HG03565 (cell line): ENCODE measurements at regions not wholly inside any gene's neighbourhood (a gene's known extent, or its start where the extent isn't known, plus 50 kb on each side); places are given as distances from the start of the nearest gene placed in this dataset.
"Not testable (repeated sequence)": the region's sequence is repeated elsewhere in the genome, so short reads cannot be mapped to it uniquely, and the experiment has no call there.

Source experiments
- ATAC-seq: cut with Tn5 transposase; IDR thresholded peaks from one replicate; pipeline ENCODE4 v1.9.1; 2021; ENCODE audit warnings: mild to moderate bottlenecking, moderate library complexity; ENCODE audit not compliant: unreplicated experiment

GRCh38 chr4:180966312-180966711, 1276.9 kb upstream of the TENM3 start:
- no peak for ATAC-seq

- ATAC-seq: no peak
These were observed 1275.3 kb upstream of the TENM3 start for GRCh38 chr4:180967936-180968335.

GRCh38 chr4:180973894-180974293, 1269.3 kb upstream of the TENM3 start:
- ATAC-seq: no peak

GRCh38 chr4:180990931-180991330, 1252.3 kb upstream of the TENM3 start:
- no peak for ATAC-seq

- no peak for ATAC-seq
These were observed 1249.9 kb upstream of the TENM3 start for GRCh38 chr4:180993244-180993836.

- no peak for ATAC-seq
These were observed 1248.5 kb upstream of the TENM3 start for GRCh38 chr4:180994722-180995121.

- no peak for ATAC-seq
These were observed 1244.0 kb upstream of the TENM3 start for GRCh38 chr4:180999217-180999616.

GRCh38 chr4:181004056-181004455, 1239.1 kb upstream of the TENM3 start:
- no peak for ATAC-seq

- ATAC-seq: no peak
These were observed 1236.5 kb upstream of the TENM3 start for GRCh38 chr4:181006499-181007260.

GRCh38 chr4:181007751-181008150, 1235.5 kb upstream of the TENM3 start:
- ATAC-seq: no peak

GRCh38 chr4:181008164-181008563, 1235.0 kb upstream of the TENM3 start:
- no peak for ATAC-seq

GRCh38 chr4:181013162-181013561, 1230.0 kb upstream of the TENM3 start:
- ATAC-seq: no peak

- no peak for ATAC-seq
These were observed 1226.2 kb upstream of the TENM3 start for GRCh38 chr4:181017038-181017437.

- ATAC-seq: no peak
These were observed 1224.7 kb upstream of the TENM3 start for GRCh38 chr4:181018472-181018871.

GRCh38 chr4:181018913-181019312, 1224.3 kb upstream of the TENM3 start:
- no peak for ATAC-seq

- no peak for ATAC-seq
These were observed 1222.7 kb upstream of the TENM3 start for GRCh38 chr4:181020456-181020855.

- ATAC-seq: no peak
These were observed 1222.0 kb upstream of the TENM3 start for GRCh38 chr4:181021213-181021612.

- not testable (repeated sequence) for ATAC-seq
These were observed 1212.9 kb upstream of the TENM3 start for GRCh38 chr4:181030135-181030921.

GRCh38 chr4:181030961-181031360, 1212.2 kb upstream of the TENM3 start:
- no peak for ATAC-seq

- ATAC-seq: no peak
These were observed 1199.7 kb upstream of the TENM3 start for GRCh38 chr4:181043486-181043885.

- no peak for ATAC-seq
These were observed 1196.4 kb upstream of the TENM3 start for GRCh38 chr4:181046809-181047208.

GRCh38 chr4:181051931-181052330, 1191.3 kb upstream of the TENM3 start:
- ATAC-seq: no peak
